K562 (cell line): ENCODE measurements at regions not wholly inside any gene's neighbourhood (a gene's known extent, or its start where the extent isn't known, plus 50 kb on each side); places are given as distances from the start of the nearest gene placed in this dataset.

Experiments
- DDX20 ChIP-seq: fragments of 450-650 bp; IDR thresholded peaks from 2 replicates; pipeline ENCODE4 v1.6.1; 2016; ENCODE audit warnings: missing genetic modification characterization, low read depth, mild to moderate bottlenecking, missing compliant biosample characterization, moderate library complexity
- E2F6 ChIP-seq, 2 experiments: IDR thresholded peaks; 2 replicates each; pipeline ENCODE4 v1.6.1; 2011; ENCODE audit warnings: borderline replicate concordance in 1 of 2, control low read depth in 1 of 2, low read depth in 1 of 2, low read length in 1 of 2, mild to moderate bottlenecking in 1 of 2, mixed read lengths in 1 of 2, moderate library complexity in 1 of 2; ENCODE audit not compliant: insufficient read depth in 1 of 2, insufficient read length in 1 of 2, poor library complexity in 1 of 2, severe bottlenecking in 1 of 2; ENCODE audit errors: extremely low read depth in 1 of 2
- HMGN3 ChIP-seq: IDR thresholded peaks from 2 replicates; pipeline ENCODE4 v1.6.1; 2011; ENCODE audit warnings: borderline replicate concordance, low read depth, mild to moderate bottlenecking, mixed read lengths, low read length; ENCODE audit not compliant: insufficient read length; ENCODE audit errors: extremely low read depth
- ID3 ChIP-seq, 2 experiments: fragments of 250-450 bp in 1 of 2; fragments of 450-650 bp in 1 of 2; sonication (Bioruptor Pico) in 1 of 2; IDR thresholded peaks; 2 replicates each; pipeline versions ENCODE4 v1.6.1 to v1.8.0; 2016 to 2021; ENCODE audit warnings: mild to moderate bottlenecking in 2 of 2, moderate library complexity in 2 of 2, missing compliant biosample characterization in 1 of 2, missing genetic modification characterization in 1 of 2
- LEF1 ChIP-seq: fragments of 450-650 bp; IDR thresholded peaks from 2 replicates; pipeline ENCODE4 v1.6.1; 2016; ENCODE audit warnings: mild to moderate bottlenecking
- MAFK ChIP-seq: IDR thresholded peaks from 2 replicates; pipeline ENCODE4 v1.6.1; 2011; ENCODE audit warnings: low read length, improper control_type of control experiment
- MED1 ChIP-seq: sonication (generic); formaldehyde crosslinking; IDR thresholded peaks from 2 replicates; pipeline ENCODE4 v1.8.1; 2023; ENCODE audit warnings: missing genetic modification reagents, borderline replicate concordance
- POLR2H ChIP-seq: IDR thresholded peaks from 2 replicates; pipeline ENCODE4 v1.6.1; 2016; ENCODE audit warnings: missing genetic modification characterization, low read depth, mild to moderate bottlenecking, control low read depth, missing compliant biosample characterization, moderate library complexity
- SPI1 ChIP-seq: IDR thresholded peaks from 2 replicates; pipeline ENCODE4 v1.6.1; 2011; ENCODE audit warnings: low read depth, low read length, control low read depth, borderline replicate concordance
- TBL1XR1 ChIP-seq, 2 experiments: IDR thresholded peaks; 2 replicates each; pipeline ENCODE4 v1.6.1; 2012; ENCODE audit warnings: improper control_type of control experiment in 2 of 2, low read length in 2 of 2, mild to moderate bottlenecking in 1 of 2
- TOE1 ChIP-seq, 2 experiments: fragments of 450-650 bp in 1 of 2; sonication (generic) in 1 of 2; formaldehyde crosslinking in 1 of 2; IDR thresholded peaks; 2 replicates each; pipeline versions ENCODE4 v1.7.1 to v1.8.0; 2016 to 2022; ENCODE audit warnings: borderline replicate concordance in 2 of 2, mild to moderate bottlenecking in 2 of 2, antibody characterized with exemption in 1 of 2, inconsistent platforms in 1 of 2, low read depth in 1 of 2, missing genetic modification reagents in 1 of 2, moderate library complexity in 1 of 2
- ZNF449 ChIP-seq: fragments of 250-450 bp; sonication (Bioruptor Pico); IDR thresholded peaks from 2 replicates; pipeline ENCODE4 v1.8.0; 2022; ENCODE audit warnings: moderate library complexity, mild to moderate bottlenecking, inconsistent platforms

GRCh38 chr9:129460323-129461261 is 160.3 kb downstream of the C9orf50 start (continued):
- TF ChIP-seq MAFK (no peak), POLR2H (tag) (peak; percentile 89), TBL1XR1 (IDR thresholded peaks at IDR 0.05; ENCODE audit: low read length in 2 of 2) (peak in 1 of 2 experiments; percentile 9; a peak in 1 of 4 replicates), MED1 (CRISPR knock-in tag) (no peak), ID3 (CRISPR knock-in tag; IDR thresholded peaks at IDR 0.05) (no peak), ID3 (tag; IDR thresholded peaks at IDR 0.05) (peak; percentile 88), E2F6 (IDR thresholded peaks at IDR 0.05; ENCODE audit: borderline replicate concordance in 1 of 2, extremely low read depth in 1 of 2, insufficient read depth in 1 of 2, insufficient read length in 1 of 2, low read depth in 1 of 2, low read length in 1 of 2, poor library complexity in 1 of 2, severe bottlenecking in 1 of 2) (peak in 1 of 2 experiments; percentile 80), TOE1 (IDR thresholded peaks at IDR 0.05; ENCODE audit: borderline replicate concordance) (0 out of 2 replicates have a peak, but pooled peaks have one; percentile 24), TOE1 (CRISPR knock-in tag; IDR thresholded peaks at IDR 0.05; ENCODE audit: borderline replicate concordance, low read depth) (no peak), HMGN3 (peak; percentile 93), DDX20 (tag) (no peak), LEF1 (peak; percentile 69), ZNF449 (CRISPR knock-in tag) (no peak), SPI1 (peak; percentile 93)
